NCI-H2081 treated with DMSO at 0.1 percent for 48 hours (cell line): ENCODE measurements at regions not wholly inside any gene's neighbourhood (a gene's known extent, or its start where the extent isn't known, plus 50 kb on each side); places are given as distances from the start of the nearest gene placed in this dataset.

Experiments
- DNase-seq: peaks from one replicate; lab custom pipeline; 2025; lab: John Stamatoyannopoulos, UW

GRCh38 chr11:29351301-29351873 is 665.4 kb downstream of the KCNA4 start:
- DNase-seq: no peak

- DNase-seq: peak; percentile 10
Measured at GRCh38 chr11:29343465-29344333, 673.1 kb downstream of the KCNA4 start.

GRCh38 chr11:29336727-29337575 is 679.9 kb downstream of the KCNA4 start:
- DNase-seq: no peak

GRCh38 chr11:29334776-29335130 is 682.1 kb downstream of the KCNA4 start:
- no peak for DNase-seq

GRCh38 chr11:29333993-29334775 is 682.6 kb downstream of the KCNA4 start:
- DNase-seq: peak; percentile 31

GRCh38 chr11:29331451-29332010 is 685.3 kb downstream of the KCNA4 start:
- DNase-seq: no peak

- DNase-seq: no peak
Measured at GRCh38 chr11:29328961-29329441, 687.8 kb downstream of the KCNA4 start.

- no peak for DNase-seq
Measured at GRCh38 chr11:29327891-29328290, 688.9 kb downstream of the KCNA4 start.

- no peak for DNase-seq
Measured at GRCh38 chr11:29326757-29327156, 690.1 kb downstream of the KCNA4 start.

GRCh38 chr11:29324328-29324727 is 692.5 kb downstream of the KCNA4 start:
- DNase-seq: no peak

GRCh38 chr11:29321293-29322132 is 695.3 kb downstream of the KCNA4 start:
- no peak for DNase-seq

- no peak for DNase-seq
Measured at GRCh38 chr11:29320196-29320595, 696.6 kb downstream of the KCNA4 start.

- no peak for DNase-seq
Measured at GRCh38 chr11:29319210-29319609, 697.6 kb downstream of the KCNA4 start.

GRCh38 chr11:29318134-29318845 is 698.5 kb downstream of the KCNA4 start:
- no peak for DNase-seq

GRCh38 chr11:29317694-29318093 is 699.1 kb downstream of the KCNA4 start:
- DNase-seq: no peak

GRCh38 chr11:29315275-29315674 is 701.6 kb downstream of the KCNA4 start:
- no peak for DNase-seq

- DNase-seq: no peak
Measured at GRCh38 chr11:29314211-29314610, 702.6 kb downstream of the KCNA4 start.

- DNase-seq: no peak
Measured at GRCh38 chr11:29312812-29313211, 704.0 kb downstream of the KCNA4 start.

GRCh38 chr11:29310725-29311342 is 706.0 kb downstream of the KCNA4 start:
- no peak for DNase-seq
